ENCODE measurements at regions not wholly inside any gene's neighbourhood (a gene's known extent, or its start where the extent isn't known, plus 50 kb on each side); places are given as distances from the start of the nearest gene placed in this dataset.

DNA sequence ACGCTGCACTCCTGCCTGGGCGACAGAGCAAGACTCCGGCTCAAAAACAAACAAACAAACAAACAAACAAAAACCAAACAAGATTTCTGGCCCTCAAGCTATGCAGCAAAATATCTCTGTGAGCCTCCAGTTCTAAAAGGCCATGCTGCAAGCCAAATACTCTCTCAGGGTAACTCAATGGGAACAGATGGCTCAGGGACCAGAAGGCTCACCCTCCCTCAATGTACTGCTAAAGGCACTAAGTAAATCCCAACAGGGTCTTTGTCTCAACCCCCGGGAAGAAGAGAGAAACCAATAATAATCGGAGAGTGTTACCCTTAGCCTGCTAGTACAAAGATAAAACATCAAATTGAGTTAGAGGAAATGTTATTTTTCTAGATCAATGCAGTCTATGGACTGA is 119.7 kb upstream of the ZC3H12C start:
- Histone ChIP-seq H3K4me2 (no peak overlapping the region), H3K79me2 (ENCODE audit: low read depth) (no peaks in the 10 kb centered on the region), H3K27ac (no peak overlapping the region), H3K4me3 (no peak overlapping the region), H2AFZ (no peak overlapping the region), H3K4me1 (replicated peaks; ENCODE audit: insufficient read depth) (no peaks in the 10 kb centered on the region), H3F3A (ENCODE audit: insufficient read depth, low read depth) (no peaks in the 10 kb centered on the region), H3K9me3 (ENCODE audit: insufficient read depth, low read depth) (no peaks in the 10 kb centered on the region), H4K20me1 (ENCODE audit: insufficient read depth) (no peaks in the 10 kb centered on the region), H3K9me2 (ENCODE audit: insufficient read depth) (no peaks in the 10 kb centered on the region), H3K36me3 (ENCODE audit: low read depth) (no peaks in the 10 kb centered on the region), H3K27me3 (ENCODE audit: insufficient read depth, low read depth) (no peaks in the 10 kb centered on the region)
- no peak for DNase-seq
- POLR2A ChIA-PET (ENCODE audit: unreplicated experiment): no interaction called here
- intact Hi-C loops (cut with micrococcal nuclease; ENCODE audit: unreplicated experiment): no loop called here
- TF ChIP-seq CTCF (conservative IDR thresholded peaks at IDR 0.05) (no peak), EZH2 (IDR thresholded peaks at IDR 0.05; ENCODE audit: low read depth) (no peak)
- no TSS peak for BruUV-seq (replicated peaks)
- CTCF ChIA-PET: no interaction called here

DNA sequence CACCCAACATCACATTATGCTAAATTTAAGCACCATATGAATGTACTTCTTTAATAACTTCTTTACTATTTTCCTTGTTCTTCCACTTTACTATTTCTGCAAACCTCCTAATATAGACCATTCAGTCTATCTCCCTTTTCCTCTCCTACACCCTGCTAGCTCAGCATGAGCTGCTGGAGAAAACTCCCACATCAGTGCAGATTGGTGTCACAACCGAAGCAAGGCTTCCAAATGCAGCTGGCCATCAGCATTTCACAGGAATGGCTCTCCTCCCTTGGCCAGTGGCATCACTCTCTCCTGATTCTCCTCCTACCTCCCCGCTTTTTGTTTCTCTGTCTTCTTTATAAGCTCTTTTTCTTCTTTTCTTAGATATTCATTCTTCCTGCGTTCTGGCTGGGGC is 118.7 kb upstream of the ZC3H12C start:
- H3K27me3 ChIP-seq (ENCODE audit: insufficient read depth, low read depth): no peaks in the 10 kb centered on the region
- H2AFZ ChIP-seq: no peak overlapping the region
- no peaks in the 10 kb centered on the region for H3K4me1 ChIP-seq (replicated peaks; ENCODE audit: insufficient read depth)
- CTCF ChIA-PET: interaction anchor here (0.6 kb wide), 1 partner anchor 1332 kb away, joined by 6 read pairs; no protein-coding TSS in a partner anchor
- H3K27ac ChIP-seq: no peak overlapping the region
- H3F3A ChIP-seq (ENCODE audit: insufficient read depth, low read depth): no peaks in the 10 kb centered on the region
- intact Hi-C loops (cut with micrococcal nuclease; ENCODE audit: unreplicated experiment): no loop called here
- POLR2A ChIA-PET (ENCODE audit: unreplicated experiment): no interaction called here
- no peaks in the 10 kb centered on the region for H3K9me2 ChIP-seq (ENCODE audit: insufficient read depth)
- no peak for DNase-seq
- H3K9me3 ChIP-seq (ENCODE audit: insufficient read depth, low read depth): no peaks in the 10 kb centered on the region
- no peaks in the 10 kb centered on the region for H4K20me1 ChIP-seq (ENCODE audit: insufficient read depth)
- H3K4me3 ChIP-seq: no peak overlapping the region
- H3K36me3 ChIP-seq (ENCODE audit: low read depth): no peaks in the 10 kb centered on the region
- no TSS peak for BruUV-seq (replicated peaks)
- TF ChIP-seq EZH2 (IDR thresholded peaks at IDR 0.05; ENCODE audit: low read depth) (no peak), CTCF (conservative IDR thresholded peaks at IDR 0.05) (no peak)
- H3K4me2 ChIP-seq: no peak overlapping the region
- no peaks in the 10 kb centered on the region for H3K79me2 ChIP-seq (ENCODE audit: low read depth)

- H3K27me3 ChIP-seq (ENCODE audit: insufficient read depth, low read depth): no peaks in the 10 kb centered on the region
- no peaks in the 10 kb centered on the region for H3K9me2 ChIP-seq (ENCODE audit: insufficient read depth)
- BruUV-seq (replicated peaks): no TSS peak
- no peaks in the 10 kb centered on the region for H4K20me1 ChIP-seq (ENCODE audit: insufficient read depth)
- no peak overlapping the region for H3K4me3 ChIP-seq
- no peak overlapping the region for H3K4me2 ChIP-seq
- ChIA-PET CTCF (no interaction called here), POLR2A (ENCODE audit: unreplicated experiment) (no interaction called here)
- H3K79me2 ChIP-seq (ENCODE audit: low read depth): no peaks in the 10 kb centered on the region
- TF ChIP-seq EZH2 (IDR thresholded peaks at IDR 0.05; ENCODE audit: low read depth) (no peak), CTCF (conservative IDR thresholded peaks at IDR 0.05) (no peak)
- intact Hi-C loops (cut with micrococcal nuclease; ENCODE audit: unreplicated experiment): no loop called here
- H3K36me3 ChIP-seq (ENCODE audit: low read depth): no peaks in the 10 kb centered on the region
- no peak overlapping the region for H2AFZ ChIP-seq
- no peak for DNase-seq
- no peaks in the 10 kb centered on the region for H3K9me3 ChIP-seq (ENCODE audit: insufficient read depth, low read depth)
- no peaks in the 10 kb centered on the region for H3F3A ChIP-seq (ENCODE audit: insufficient read depth, low read depth)
- H3K4me1 ChIP-seq (replicated peaks; ENCODE audit: insufficient read depth): no peaks in the 10 kb centered on the region
- H3K27ac ChIP-seq: no peak overlapping the region
Observed at GRCh38 chr11:109978895-109979294, 114.3 kb upstream of the ZC3H12C start.

Data from PC-9 (cell line).